ENCODE measurements at regions not wholly inside any gene's neighbourhood (a gene's known extent, or its start where the extent isn't known, plus 50 kb on each side); places are given as distances from the start of the nearest gene placed in this dataset.

DNA sequence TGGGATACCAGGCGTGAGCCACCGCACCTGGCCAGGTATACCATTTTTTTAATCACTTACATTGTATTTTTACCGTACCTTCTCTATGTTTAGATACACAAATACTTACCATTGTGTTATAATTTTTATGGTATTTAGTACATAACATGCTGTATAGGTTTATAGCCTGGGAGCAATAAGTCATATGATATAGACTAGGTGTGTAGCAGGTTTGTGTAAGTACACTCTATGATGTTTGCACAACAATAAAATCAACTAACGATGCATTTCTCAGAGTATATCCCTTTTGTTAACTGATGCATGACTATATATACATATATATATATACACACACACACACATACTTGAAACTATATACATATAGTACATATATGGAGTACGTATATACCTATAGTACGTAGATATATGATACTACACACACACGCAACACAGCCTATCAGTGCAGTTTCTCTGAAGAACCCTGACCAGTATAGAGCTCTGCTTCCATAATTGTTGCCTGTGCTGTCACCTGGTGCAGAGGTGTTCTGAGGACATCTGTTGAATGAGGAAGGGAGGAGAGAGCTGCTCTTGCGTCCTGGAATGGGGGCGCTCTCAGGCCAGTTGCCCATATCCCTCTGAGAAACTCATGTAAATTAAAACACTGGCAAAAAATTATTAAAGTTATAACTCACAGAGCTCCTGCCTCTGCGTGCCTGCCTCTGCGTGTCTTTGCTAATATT, 315.3 kb downstream of the FGFR2 start:
- CTCF ChIA-PET = interaction anchor here (0.5 kb wide), 1 partner anchor 380 kb away, joined by 3 read pairs; no protein-coding TSS in a partner anchor
- TF ChIP-seq BHLHE40 (IDR thresholded peaks at IDR 0.05; ENCODE audit: borderline replicate concordance) (no peak), FOXA1 (IDR thresholded peaks at IDR 0.05) (no peak), ARNT (IDR thresholded peaks at IDR 0.05) (no peak), TARDBP (IDR thresholded peaks at IDR 0.05) (no peak)
- no peak for DNase-seq (ENCODE audit: extremely low spot score)
- POLR2A ChIA-PET = no interaction called here

DNA sequence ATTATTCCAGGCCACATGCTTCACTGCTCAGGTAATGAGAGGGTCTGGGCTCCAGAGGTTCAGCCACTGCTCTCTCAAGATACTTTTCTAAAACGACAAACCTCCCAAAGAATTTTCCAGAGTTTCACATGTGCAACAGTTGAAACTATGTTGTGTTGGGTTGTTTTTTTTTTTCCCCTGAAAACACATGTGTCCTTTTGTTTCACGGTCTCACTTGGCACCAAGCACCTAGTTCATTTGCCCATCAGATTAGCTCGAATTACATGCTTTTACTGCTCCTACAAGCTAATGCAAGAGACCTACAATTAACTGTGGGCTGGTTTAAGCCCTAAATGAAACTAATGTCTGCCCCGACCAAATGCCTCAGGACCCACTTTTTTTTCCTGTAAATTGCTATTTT, 313.3 kb downstream of the FGFR2 start:
- POLR2A ChIA-PET = no interaction called here
- DNase-seq (ENCODE audit: extremely low spot score) = no peak
- CTCF ChIA-PET = interaction anchor here (0.6 kb wide), 1 partner anchor 33 kb away, joined by 4 read pairs; no protein-coding TSS in a partner anchor
- TF ChIP-seq BHLHE40 (IDR thresholded peaks at IDR 0.05; ENCODE audit: borderline replicate concordance) = no peak
- TF ChIP-seq ZNF384 (IDR thresholded peaks at IDR 0.05) = no peak
- TF ChIP-seq FOXK2 (IDR thresholded peaks at IDR 0.05) = no peak
- TF ChIP-seq CTBP1 (IDR thresholded peaks at IDR 0.05; ENCODE audit: borderline replicate concordance) = no peak
- TF ChIP-seq, protein P1, sequence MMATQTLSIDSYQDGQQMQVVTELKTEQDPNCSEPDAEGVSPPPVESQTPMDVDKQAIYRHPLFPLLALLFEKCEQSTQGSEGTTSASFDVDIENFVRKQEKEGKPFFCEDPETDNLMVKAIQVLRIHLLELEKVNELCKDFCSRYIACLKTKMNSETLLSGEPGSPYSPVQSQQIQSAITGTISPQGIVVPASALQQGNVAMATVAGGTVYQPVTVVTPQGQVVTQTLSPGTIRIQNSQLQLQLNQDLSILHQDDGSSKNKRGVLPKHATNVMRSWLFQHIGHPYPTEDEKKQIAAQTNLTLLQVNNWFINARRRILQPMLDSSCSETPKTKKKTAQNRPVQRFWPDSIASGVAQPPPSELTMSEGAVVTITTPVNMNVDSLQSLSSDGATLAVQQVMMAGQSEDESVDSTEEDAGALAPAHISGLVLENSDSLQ (IDR thresholded peaks at IDR 0.05) = no peak
- TF ChIP-seq NFRKB (IDR thresholded peaks at IDR 0.05) = no peak
- no peak for TF ChIP-seq HDGF (IDR thresholded peaks at IDR 0.05; ENCODE audit: borderline replicate concordance)
- no peak for TF ChIP-seq FOXA1 (IDR thresholded peaks at IDR 0.05)
- TF ChIP-seq SUZ12 (IDR thresholded peaks at IDR 0.05) = no peak
- no peak for TF ChIP-seq LEF1 (IDR thresholded peaks at IDR 0.05; ENCODE audit: borderline replicate concordance)
- no peak for TF ChIP-seq TARDBP (IDR thresholded peaks at IDR 0.05)
- TF ChIP-seq L3MBTL2 (conservative IDR thresholded peaks at IDR 0.05) = no peak
- TF ChIP-seq SP1 (IDR thresholded peaks at IDR 0.05) = no peak
- no peak for TF ChIP-seq ELF4 (IDR thresholded peaks at IDR 0.05)
- no peak for TF ChIP-seq FOXM1 (IDR thresholded peaks at IDR 0.05; ENCODE audit: borderline replicate concordance)
- TF ChIP-seq ARNT (IDR thresholded peaks at IDR 0.05) = no peak

DNA sequence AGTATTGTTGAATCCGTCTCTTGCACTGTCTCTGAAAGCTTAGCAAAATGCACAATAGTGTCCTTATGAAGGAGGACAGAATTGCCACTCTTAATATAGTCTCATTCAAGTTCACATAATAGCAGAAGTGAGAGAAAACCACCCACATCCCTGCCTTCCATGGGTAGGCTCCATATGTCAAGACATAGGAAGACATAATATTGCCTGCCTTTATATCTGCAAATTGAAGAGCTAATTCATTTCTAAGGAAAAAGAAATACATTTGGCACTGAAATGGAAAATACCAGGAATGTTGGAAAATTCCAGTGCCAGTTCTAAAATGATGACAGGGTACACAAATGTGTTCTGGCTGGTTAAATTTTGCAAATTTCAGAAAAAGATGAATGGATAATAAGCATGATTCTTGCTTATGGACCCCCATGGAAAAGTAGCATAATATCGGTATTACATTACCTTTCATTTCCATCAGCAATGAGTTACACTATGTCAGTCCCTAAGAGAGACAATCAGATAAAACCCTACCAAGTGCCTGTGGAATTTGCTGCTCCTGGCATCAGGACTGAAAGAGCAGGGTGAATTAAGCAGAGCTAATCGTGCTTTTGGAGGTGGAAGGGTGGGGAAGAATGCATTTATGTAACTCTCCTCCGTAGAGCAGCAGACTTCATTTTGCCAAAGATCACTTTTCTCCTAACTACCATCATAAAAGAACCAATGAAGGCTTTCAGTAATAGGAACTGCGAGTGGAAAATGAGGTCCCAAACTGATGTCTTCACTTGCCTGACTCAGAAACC, 312.6 kb downstream of the FGFR2 start:
- ChIA-PET CTCF (no interaction called here), POLR2A (no interaction called here)
- DNase-seq (ENCODE audit: extremely low spot score) = no peak
- no peak for TF ChIP-seq ARNT (IDR thresholded peaks at IDR 0.05)
- TF ChIP-seq, protein P1 (IDR thresholded peaks at IDR 0.05) = no peak
- no peak for TF ChIP-seq FOXA1 (IDR thresholded peaks at IDR 0.05)
- TF ChIP-seq NFRKB (IDR thresholded peaks at IDR 0.05) = no peak
- TF ChIP-seq ELF4 (IDR thresholded peaks at IDR 0.05) = no peak
- no peak for TF ChIP-seq FOXM1 (IDR thresholded peaks at IDR 0.05; ENCODE audit: borderline replicate concordance)
- TF ChIP-seq BHLHE40 (IDR thresholded peaks at IDR 0.05; ENCODE audit: borderline replicate concordance) = no peak
- no peak for TF ChIP-seq FOXK2 (IDR thresholded peaks at IDR 0.05)
- no peak for TF ChIP-seq HDGF (IDR thresholded peaks at IDR 0.05; ENCODE audit: borderline replicate concordance)
- TF ChIP-seq SUZ12 (IDR thresholded peaks at IDR 0.05) = no peak
- TF ChIP-seq LEF1 (IDR thresholded peaks at IDR 0.05; ENCODE audit: borderline replicate concordance) = no peak
- TF ChIP-seq L3MBTL2 (conservative IDR thresholded peaks at IDR 0.05) = no peak
- no peak for TF ChIP-seq TARDBP (IDR thresholded peaks at IDR 0.05)
- no peak for TF ChIP-seq ZNF384 (IDR thresholded peaks at IDR 0.05)
- TF ChIP-seq CTBP1 (IDR thresholded peaks at IDR 0.05; ENCODE audit: borderline replicate concordance) = no peak
- no peak for TF ChIP-seq SP1 (IDR thresholded peaks at IDR 0.05)

GRCh38 chr10:121288011-121288410, 310.2 kb downstream of the FGFR2 start:
- CTCF ChIA-PET = interaction anchor here (0.6 kb wide), 1 partner anchor 15 kb away, joined by 3 read pairs; no protein-coding TSS in a partner anchor
- TF ChIP-seq LEF1 (IDR thresholded peaks at IDR 0.05; ENCODE audit: borderline replicate concordance) = no peak
- DNase-seq (ENCODE audit: extremely low spot score) = no peak
- POLR2A ChIA-PET = no interaction called here

- DNase-seq (ENCODE audit: extremely low spot score) = no peak
- ChIA-PET POLR2A (no interaction called here), CTCF (no interaction called here)
- TF ChIP-seq ZNF384 (IDR thresholded peaks at IDR 0.05) (no peak), SP1 (IDR thresholded peaks at IDR 0.05) (no peak), HDGF (IDR thresholded peaks at IDR 0.05; ENCODE audit: borderline replicate concordance) (no peak), TARDBP (IDR thresholded peaks at IDR 0.05) (no peak), FOXA1 (IDR thresholded peaks at IDR 0.05) (no peak), CTBP1 (IDR thresholded peaks at IDR 0.05; ENCODE audit: borderline replicate concordance) (no peak), FOXK2 (IDR thresholded peaks at IDR 0.05) (no peak), ELF4 (IDR thresholded peaks at IDR 0.05) (no peak), NFRKB (IDR thresholded peaks at IDR 0.05) (no peak), BHLHE40 (IDR thresholded peaks at IDR 0.05; ENCODE audit: borderline replicate concordance) (no peak), FOXM1 (IDR thresholded peaks at IDR 0.05; ENCODE audit: borderline replicate concordance) (no peak), L3MBTL2 (conservative IDR thresholded peaks at IDR 0.05) (no peak), LEF1 (IDR thresholded peaks at IDR 0.05; ENCODE audit: borderline replicate concordance) (no peak), ARNT (IDR thresholded peaks at IDR 0.05) (no peak), SUZ12 (IDR thresholded peaks at IDR 0.05) (no peak)
- TF ChIP-seq, protein P1 (IDR thresholded peaks at IDR 0.05) = no peak
Observed at GRCh38 chr10:121288864-121289661, 309.2 kb downstream of the FGFR2 start.

All from HEK293T (cell line).